Right ventricle myocardium superior (tissue), 1 donor: ENCODE measurements at regions not wholly inside any gene's neighbourhood (a gene's known extent, or its start where the extent isn't known, plus 50 kb on each side); places are given as distances from the start of the nearest gene placed in this dataset.
"Not testable (repeated sequence)": the region's sequence is repeated elsewhere in the genome, so short reads cannot be mapped to it uniquely, and the experiment has no call there.

Experiments
- ATAC-seq: fragments of 200-7000 bp; cut with Tn5 transposase; one replicate; pipeline ENCODE4 v1.9.1; 2020; ENCODE audit warnings: mild to moderate bottlenecking; ENCODE audit not compliant: poor library complexity
- DNase-seq: peaks from one replicate; pipeline ENCODE4 v3.0.0-alpha.2; 2020
- intact Hi-C: fragments of 100-400 bp; cut with DNase I; formaldehyde crosslinking; loops from one replicate; pipeline ENCODE4 v1.11.2; 2022
- donor health status: DM: no; HTN: yes; CAD: no; lungs with severe emphysema.

DNA sequence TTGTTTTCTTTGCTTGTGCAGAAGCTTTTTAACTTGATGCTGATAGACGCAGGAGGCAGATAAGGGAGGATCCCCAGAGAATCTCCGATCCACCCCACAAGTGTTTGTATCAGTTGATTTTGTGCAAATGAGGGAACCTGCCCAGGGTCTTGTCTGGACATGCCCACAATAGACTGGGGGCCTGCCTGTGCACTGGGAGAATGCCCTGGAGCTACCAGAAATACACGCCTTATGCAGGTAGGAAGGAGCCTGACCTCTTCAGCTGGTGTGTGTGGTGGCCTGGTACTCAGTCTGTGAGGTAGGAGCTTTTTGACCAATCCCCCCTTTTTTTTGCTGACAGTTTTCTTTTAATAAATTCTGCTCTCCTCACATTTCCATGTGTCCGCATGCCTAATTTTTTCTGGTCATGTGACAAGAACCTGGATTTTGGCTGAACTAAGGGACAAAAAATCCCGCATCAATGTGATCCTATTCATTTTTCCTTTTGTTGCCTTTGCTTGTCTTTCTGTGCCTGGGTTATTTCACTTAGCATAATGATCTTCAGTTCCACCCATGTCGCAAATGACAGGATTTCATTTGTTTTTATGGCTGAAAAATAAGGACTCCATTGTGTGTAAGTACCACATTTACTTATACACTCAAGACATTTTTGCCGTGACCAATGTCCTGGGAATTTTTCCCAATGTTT is 430.6 kb upstream of the NRG3 start:
- intact Hi-C loops, result no loop called here
- no peak for DNase-seq
- ATAC-seq, result no peak

DNA sequence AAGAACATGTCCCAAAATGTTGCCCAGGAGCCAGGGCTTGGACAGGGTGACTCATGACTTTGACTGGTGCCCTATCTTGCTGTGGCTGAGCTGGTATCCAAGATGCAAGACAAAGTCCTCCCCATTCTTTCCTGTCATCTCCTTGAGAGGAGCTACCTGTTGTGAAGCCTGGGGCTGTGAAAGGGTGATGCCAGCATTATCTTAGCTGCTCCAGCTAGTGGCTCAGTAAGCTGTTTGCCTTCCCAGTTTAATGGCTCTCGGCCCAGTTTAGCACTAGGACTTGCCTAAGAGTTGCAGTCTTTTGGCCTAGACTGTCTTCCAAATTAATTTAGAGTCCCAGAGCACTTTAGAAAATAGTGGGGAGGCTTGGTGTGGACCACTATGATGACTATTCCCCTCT is 424.3 kb upstream of the NRG3 start:
- intact Hi-C loops, result no loop called here
- no peak for ATAC-seq
- DNase-seq, result no peak

DNA sequence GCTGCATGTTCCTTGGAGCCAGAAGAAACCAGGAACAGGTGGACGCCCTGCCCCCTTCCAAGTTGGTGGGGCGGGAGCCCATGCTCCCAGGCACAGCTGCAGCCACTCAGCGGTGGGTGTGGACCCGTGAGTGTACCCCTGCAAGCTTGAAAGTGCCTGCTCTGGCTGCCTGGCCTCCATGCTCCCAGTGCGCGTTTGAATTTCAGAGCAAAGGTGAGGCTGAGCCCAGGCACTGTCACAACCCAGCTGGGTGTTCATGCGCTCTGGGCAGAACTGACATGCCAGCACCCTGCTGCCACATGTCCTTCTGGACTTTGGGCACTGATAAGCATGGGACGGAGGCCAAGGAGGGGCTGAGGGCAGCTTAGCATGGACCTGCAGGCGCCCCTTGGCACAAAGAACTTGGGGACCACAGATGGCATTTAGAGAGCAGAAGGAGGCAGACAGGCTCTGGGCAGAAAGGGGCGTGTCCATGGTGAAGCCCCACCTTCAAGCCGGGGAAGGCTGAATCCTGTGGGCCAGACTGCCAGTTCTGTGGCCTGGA is 402.0 kb upstream of the NRG3 start:
- ATAC-seq, result no peak
- intact Hi-C loops, result no loop called here
- no peak for DNase-seq

DNA sequence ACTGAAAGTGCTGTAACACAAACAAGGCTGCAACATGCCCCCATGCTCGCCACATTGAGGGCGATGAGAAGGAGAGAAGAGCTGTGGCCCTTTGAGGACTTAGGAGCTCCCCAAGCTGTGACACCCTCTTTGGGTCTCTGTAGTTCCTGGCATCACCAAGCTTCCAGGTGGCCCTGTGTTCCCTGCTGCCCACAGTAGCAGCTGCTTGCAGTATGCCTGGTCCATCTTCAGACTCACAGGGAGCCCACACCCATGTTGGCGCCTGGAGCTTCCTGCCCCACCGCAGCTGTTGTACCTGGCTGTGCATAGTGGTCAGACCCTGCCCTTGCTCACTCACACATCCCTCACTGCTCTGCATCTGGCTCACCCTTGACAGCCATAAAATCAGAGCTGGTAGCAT is 401.2 kb upstream of the NRG3 start:
- no peak for DNase-seq
- intact Hi-C loops, result no loop called here
- ATAC-seq, result no peak

DNA sequence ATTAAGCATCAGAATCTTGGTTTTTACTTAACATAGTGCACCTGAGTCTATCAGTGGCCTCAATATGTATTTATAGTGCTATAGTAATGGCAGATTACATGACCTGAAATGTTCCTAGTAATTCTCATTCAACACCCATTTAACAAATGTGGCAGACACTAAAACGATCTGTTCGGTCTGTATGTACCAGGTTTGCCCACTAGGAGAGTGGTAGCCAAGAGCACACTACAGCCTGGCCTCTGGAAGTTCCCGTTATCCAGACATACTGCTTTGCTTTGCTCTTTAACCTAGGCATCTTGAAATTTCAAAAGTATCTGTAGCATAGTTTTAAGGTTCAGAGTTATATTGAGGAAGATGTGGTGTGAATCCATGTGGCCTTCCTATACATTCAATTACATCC is 395.7 kb upstream of the NRG3 start:
- intact Hi-C loops, result no loop called here
- DNase-seq, result no peak
- no peak for ATAC-seq

DNA sequence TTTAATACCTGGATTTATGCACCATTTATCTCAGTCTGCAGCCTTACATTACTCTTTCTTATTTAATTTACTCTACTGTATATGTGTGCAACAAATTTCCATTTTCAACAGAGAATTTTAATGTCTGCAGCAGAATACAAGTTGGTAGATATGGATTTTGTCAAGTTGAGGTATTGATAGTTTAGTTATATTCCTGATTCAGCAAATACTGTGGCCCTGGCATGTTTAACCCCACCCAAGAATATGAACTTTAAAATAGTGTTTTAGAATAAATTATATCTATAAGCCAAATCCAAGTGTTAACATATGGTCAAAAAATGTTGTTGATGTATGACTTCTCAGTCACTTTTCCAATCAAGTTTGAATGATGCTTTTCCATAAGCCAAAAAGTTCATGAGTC is 378.4 kb upstream of the NRG3 start:
- DNase-seq, result no peak

DNA sequence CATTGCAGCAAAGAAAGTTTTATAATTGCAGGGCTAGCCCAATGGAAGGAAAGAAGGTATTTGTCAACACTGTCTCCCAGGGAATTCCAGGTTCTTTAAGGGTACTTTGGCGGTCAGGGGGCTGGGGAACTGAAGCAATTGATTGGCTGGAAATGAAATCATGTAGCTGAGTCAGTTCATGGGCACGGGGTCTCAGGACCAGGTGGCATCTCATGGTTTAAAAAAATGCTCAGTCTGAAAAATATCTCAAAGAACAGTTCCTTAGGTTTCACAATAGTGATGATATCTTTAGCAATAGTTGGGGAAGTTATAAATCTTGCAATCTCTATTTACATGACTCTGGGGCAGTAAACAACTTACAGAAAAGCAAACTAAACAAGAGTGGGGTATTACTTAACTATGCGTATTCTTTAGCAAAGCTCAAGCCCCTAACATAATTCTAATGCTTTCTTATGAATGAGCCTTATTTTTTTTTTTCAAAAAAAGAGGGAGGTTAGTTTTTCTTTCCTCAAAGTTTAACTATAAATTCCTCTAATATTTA is 376.9 kb upstream of the NRG3 start:
- ATAC-seq, result no peak
- no peak for DNase-seq
- intact Hi-C loops, result no loop called here

More for the DNA sequence above, 378.4 kb upstream of the NRG3 start:
- no peak for ATAC-seq
- intact Hi-C loops, result no loop called here

DNA sequence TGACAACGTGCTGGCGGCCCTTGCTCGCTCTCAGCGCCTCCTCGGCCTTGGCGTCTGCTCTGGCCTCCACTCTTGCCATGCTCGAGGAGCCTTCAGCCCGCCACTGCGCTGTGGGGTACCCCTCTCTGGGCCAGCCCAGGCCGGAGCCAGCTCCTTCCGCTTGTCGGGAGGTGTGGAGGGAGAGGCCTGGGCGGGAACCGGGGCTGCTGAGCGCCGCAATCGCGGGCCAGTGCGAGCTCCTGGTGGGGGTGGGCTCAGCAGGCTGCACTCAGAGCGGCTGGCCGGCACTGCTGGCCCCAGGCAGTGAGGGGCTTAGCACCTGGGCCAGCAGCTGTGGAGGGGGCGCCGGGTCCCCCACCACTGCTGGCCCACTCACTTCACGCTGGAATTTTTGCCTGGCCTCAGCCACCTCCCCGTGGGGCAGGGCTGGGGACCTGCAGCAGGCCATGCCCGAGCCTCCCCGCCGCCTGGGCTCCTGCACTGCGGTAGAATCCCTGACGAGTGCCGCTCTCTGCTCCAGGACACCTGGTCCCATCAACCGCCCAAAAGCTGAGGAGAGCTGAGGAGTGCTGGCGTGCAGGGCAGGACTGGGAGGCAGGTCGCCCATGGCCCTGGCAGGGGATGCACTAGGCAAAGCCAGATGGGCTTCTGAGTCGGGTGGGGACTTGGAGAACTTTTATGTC is 372.2 kb upstream of the NRG3 start:
- intact Hi-C loops, result no loop called here
- ATAC-seq, result no peak
- DNase-seq, result no peak

DNA sequence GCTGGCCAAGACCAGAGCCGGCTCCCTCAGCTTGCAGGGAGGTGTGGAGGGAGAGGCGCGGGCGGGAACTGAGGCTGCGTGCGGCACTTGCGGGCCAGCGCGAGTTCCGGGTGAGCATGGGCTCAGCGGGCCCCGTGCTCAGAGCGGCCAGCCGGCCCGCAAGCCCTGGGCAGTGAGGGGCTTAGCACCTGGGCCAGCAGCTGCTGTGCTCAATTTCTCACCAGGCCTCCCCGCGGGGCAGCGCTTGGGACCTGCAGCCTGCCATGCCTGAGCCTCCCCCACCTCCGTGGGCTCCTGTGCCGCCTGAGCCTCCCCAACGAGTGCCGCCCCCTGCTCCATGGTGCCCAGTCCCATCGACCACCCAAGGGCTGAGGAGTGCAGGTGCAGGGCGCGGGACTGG is 369.2 kb upstream of the NRG3 start:
- DNase-seq, ATAC-seq, intact Hi-C loops: not testable (repeated sequence)

DNA sequence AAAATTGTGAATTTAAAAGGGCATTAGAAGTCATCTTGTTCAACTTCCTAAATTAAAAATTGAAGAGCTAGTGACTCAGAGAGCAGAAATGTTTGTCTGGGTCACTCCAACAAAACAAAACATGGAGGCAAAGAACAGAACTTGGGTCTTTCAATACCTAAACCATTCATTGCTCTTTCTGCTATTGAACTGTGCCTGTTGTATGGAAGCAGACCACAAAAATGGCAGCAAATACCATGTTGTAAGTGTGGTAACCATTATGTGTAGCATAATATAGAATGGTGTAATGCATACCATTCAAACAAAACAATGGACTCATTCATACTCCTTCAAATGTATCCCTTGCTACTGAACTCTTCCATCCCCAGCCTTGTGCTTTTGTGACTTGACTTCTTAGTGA is 360.2 kb upstream of the NRG3 start:
- intact Hi-C loops, result no loop called here

DNA sequence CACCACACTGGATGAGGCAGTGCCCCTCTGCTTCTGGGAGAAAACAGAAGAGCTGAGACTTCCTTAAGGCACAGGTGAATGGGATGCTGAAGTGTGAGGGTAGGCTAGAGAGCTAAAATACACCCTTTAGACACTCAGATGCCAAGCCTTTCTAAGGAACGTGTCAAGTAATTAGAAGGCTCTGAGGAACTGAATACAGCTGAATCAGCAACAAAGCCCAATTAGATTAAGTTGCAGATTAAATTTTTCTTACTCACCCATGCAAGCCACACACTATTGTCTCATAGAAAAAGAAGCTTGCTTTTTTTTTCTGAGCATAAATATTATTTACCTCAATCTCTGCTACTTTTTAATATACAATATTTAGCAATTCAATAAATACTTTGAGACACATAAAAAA is 354.3 kb upstream of the NRG3 start:
- no peak for ATAC-seq
- DNase-seq, result no peak
- intact Hi-C loops, result no loop called here

More for the DNA sequence above, 360.2 kb upstream of the NRG3 start:
- DNase-seq, result no peak
- ATAC-seq, result no peak

DNA sequence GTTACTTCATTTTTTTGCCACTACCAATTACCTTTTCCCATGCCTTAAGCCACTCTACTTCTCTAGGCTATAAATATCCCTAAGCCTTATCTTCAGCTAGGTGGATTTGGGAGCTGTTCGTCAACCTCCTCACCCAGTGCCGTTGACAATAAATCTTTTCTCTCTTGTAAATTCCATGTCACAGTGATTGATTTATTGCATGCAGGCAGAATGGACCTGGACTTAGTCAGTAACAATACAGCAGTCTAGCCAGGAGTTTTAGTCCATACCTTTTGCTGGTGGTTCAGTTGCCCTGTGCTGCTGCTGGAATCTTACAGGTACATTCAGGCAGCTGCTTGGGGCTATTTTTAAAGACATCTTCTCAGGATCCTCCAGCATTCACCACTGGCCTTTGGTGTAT is 350.5 kb upstream of the NRG3 start:
- intact Hi-C loops, result no loop called here
- ATAC-seq, result no peak
- DNase-seq, result no peak

DNA sequence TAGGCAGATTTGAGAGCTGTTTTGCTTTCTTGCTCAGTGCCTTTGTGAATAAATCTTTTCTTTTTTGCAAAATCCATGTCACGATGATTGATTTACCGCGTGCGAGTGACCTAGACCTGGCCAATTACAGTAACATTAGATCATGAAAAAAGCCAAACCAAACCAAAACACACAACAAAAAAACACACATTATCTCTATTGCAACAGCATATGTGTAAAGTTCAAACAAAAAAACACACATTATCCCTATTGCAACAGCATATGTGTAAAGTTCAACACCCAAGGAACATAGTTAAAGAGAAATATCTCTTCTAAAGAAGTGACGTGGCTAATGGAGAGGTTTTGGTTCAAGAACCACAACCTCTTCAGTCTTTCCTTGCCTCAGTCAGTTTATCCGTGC is 342.6 kb upstream of the NRG3 start:
- no peak for DNase-seq
- intact Hi-C loops, result no loop called here
- ATAC-seq, result no peak

DNA sequence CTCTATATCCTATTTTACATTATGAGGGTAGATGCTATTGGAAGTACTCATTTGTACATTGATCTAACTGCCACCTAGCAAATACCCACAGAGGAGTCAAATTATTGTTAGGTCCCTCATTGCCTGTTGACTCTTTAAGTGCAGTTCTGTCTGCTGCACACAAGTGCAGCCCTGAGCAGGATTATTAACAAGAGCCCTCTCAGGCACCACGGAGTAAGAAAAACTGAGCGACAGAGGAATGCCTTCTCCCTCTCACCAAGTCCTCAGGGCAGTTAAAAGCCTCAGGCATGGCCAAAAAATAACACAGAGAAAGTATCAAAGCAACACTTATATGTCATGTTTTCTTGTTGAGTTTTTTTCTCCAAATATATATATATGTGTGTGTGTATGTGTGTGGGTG is 340.0 kb upstream of the NRG3 start:
- ATAC-seq (no peak), DNase-seq (no peak)
- intact Hi-C loops, result no loop called here

DNA sequence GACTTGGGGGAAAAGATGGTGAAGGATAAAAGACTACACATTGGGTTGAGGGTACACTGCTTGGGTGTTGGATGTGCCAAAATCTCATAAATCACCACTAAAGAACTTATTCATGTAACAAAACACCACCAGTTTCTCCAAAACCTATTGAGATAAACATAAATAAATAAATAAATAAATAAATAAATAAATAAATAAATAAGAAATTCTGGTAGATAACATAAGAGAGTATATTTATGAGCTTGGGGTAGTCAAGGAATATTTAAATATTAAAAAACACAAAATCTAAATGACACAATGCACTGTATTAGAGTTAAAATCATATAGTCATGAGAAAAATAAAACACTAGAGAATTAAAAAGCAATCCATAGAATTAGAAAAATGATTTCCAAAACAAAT is 333.5 kb upstream of the NRG3 start:
- ATAC-seq (no peak), DNase-seq (no peak)
- intact Hi-C loops, result no loop called here

DNA sequence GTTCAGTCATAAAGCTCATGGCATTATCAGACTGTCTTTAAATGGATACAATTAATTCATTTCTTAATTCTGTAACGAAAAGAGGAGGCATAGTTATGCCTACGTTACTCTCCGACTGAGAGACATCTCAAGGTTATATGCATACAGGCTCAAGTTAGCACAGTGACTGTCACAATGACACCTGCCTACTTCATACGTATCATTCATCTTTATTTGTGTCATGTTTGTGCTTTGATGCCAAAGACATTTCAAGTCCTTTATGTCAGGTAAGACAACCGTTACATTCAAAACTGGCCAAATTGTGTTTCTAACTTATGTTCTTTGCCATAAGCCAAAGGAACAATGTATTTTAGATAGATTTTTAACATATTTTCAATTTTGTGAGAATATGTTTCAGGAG is 328.8 kb upstream of the NRG3 start:
- DNase-seq (no peak), ATAC-seq (no peak)
- intact Hi-C loops, result no loop called here

DNA sequence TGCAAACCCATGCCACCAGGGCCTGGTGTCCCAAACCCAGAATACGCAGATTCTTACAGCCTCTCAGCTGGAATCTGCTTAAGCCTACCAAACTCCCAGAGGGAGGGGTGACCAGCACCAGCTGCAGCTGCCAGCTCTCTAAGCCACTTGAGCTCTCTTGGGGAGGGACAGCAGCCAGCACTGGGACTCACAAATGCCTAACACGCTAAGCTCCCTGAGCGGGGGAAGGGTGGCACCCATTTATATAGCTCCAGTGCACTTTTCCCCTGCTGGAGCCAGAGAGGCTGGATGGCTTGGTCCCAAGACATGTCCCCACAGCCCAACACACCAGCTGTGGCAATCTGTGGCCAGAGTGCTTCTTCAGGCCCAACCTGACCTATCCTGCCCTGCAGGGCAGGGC is 326.8 kb upstream of the NRG3 start:
- intact Hi-C loops, result no loop called here
- DNase-seq (no peak), ATAC-seq (no peak)

DNA sequence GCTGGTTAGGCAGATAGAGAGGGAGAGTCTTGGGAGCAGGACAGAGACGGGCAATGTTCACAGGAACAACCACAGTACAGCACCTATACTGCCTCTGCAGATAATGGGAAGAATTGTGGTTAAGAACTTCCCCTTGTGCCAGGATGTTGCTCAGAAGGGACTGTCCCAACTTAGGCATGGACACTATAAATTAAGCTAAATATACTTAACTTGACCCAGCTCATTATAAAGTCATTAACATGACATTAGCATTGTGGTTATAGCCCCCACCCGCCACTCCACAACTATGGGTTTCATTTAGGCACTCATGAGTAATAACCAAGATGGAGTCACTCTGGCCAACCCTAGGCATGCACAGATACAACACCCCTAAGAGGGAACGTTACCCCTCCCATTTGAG is 310.9 kb upstream of the NRG3 start:
- no peak for ATAC-seq
- no peak for DNase-seq
- intact Hi-C loops, result no loop called here

DNA sequence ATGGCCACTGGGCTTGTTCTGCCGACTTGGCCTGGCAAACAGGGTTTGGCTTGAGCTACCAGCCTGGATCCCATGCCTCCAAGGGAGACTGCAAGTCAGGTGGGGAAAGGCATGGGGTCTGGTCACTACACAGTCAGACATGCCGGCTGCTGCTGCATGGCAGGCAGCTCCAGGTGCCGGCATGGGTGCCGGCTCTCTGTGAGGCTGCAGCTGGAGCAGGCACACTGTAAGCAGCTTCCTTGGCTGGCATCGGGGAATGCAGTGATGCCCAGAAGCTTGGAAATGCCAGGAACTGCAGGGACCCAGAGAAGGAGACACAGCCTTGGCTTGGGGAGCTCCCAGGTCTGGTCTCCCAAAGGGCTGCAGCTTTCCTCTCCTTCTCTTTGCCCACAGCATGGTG is 305.5 kb upstream of the NRG3 start:
- intact Hi-C loops, result no loop called here
- peak; percentile 16 for DNase-seq
- ATAC-seq, result no peak

DNA sequence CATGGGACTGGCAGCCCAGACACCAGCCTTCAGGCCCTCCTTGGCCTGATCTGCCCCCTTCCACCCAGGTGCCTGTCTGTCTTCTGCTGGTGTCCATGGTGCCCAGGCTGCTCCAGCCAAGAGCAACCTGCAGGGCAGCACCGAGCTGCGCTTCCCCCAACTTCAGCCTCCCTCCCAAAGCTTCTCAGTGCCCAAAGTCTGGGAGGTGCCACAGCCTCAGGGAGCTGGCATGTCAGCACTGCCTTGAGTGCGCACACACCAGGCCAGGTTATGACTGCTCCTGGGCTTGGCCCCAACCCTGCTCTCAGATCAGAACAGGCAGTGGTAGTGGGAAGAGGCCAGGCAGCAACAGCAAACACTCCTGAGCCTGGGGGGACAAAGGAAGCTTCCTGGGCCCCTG is 304.6 kb upstream of the NRG3 start:
- intact Hi-C loops, result no loop called here
- DNase-seq, result no peak
- no peak for ATAC-seq
